HCEC 1CT (cell line): ENCODE measurements at regions not wholly inside any gene's neighbourhood (a gene's known extent, or its start where the extent isn't known, plus 50 kb on each side); places are given as distances from the start of the nearest gene placed in this dataset.
A peak's percentile ranks its signal among the peaks of the same experiment; 100 is the strongest.
"Not testable (repeated sequence)": the region's sequence is repeated elsewhere in the genome, so short reads cannot be mapped to it uniquely, and the experiment has no call there.

ENCODE experiments used
- DNase-seq: peaks from one replicate; pipeline ENCODE4 v3.0.0-alpha.2; 2017

GRCh38 chr2:89234818-89235466, 543.5 kb downstream of the RPIA start:
- not testable (repeated sequence) for DNase-seq

GRCh38 chr2:89236832-89237450, 545.5 kb downstream of the RPIA start:
- not testable (repeated sequence) for DNase-seq

- not testable (repeated sequence) for DNase-seq
Observed at GRCh38 chr2:89237783-89238182, 546.3 kb downstream of the RPIA start.

- not testable (repeated sequence) for DNase-seq
Observed at GRCh38 chr2:89243114-89243700, 551.7 kb downstream of the RPIA start.

GRCh38 chr2:89244407-89244806, 552.9 kb downstream of the RPIA start:
- not testable (repeated sequence) for DNase-seq

GRCh38 chr2:89245478-89245877, 554.0 kb downstream of the RPIA start:
- DNase-seq: not testable (repeated sequence)

- not testable (repeated sequence) for DNase-seq
Observed at GRCh38 chr2:89246027-89246426, 554.6 kb downstream of the RPIA start.

- DNase-seq: peak; percentile 0
Observed at GRCh38 chr2:89246620-89247019, 555.1 kb downstream of the RPIA start.

- not testable (repeated sequence) for DNase-seq
Observed at GRCh38 chr2:89255013-89255412, 563.5 kb downstream of the RPIA start.

- not testable (repeated sequence) for DNase-seq
Observed at GRCh38 chr2:89273443-89273842, 582.0 kb downstream of the RPIA start.

- DNase-seq: not testable (repeated sequence)
Observed at GRCh38 chr2:89280536-89280935, 589.1 kb downstream of the RPIA start.

GRCh38 chr2:89286448-89287080, 595.1 kb downstream of the RPIA start:
- DNase-seq: not testable (repeated sequence)

GRCh38 chr2:89287084-89287483, 595.6 kb downstream of the RPIA start:
- not testable (repeated sequence) for DNase-seq

- DNase-seq: not testable (repeated sequence)
Observed at GRCh38 chr2:89291717-89292298, 600.3 kb downstream of the RPIA start.

- DNase-seq: not testable (repeated sequence)
Observed at GRCh38 chr2:89293399-89293798, 601.9 kb downstream of the RPIA start.

- not testable (repeated sequence) for DNase-seq
Observed at GRCh38 chr2:89294335-89294734, 602.9 kb downstream of the RPIA start.

- not testable (repeated sequence) for DNase-seq
Observed at GRCh38 chr2:89296820-89297398, 605.4 kb downstream of the RPIA start.

- DNase-seq: not testable (repeated sequence)
Observed at GRCh38 chr2:89299196-89299595, 607.7 kb downstream of the RPIA start.

- not testable (repeated sequence) for DNase-seq
Observed at GRCh38 chr2:89305623-89306022, 614.1 kb downstream of the RPIA start.

GRCh38 chr2:89306869-89307637, 615.6 kb downstream of the RPIA start:
- not testable (repeated sequence) for DNase-seq

GRCh38 chr2:89318990-89319389, 627.5 kb downstream of the RPIA start:
- not testable (repeated sequence) for DNase-seq

GRCh38 chr2:89325894-89326293, 634.4 kb downstream of the RPIA start:
- not testable (repeated sequence) for DNase-seq
